ENCODE measurements at regions not wholly inside any gene's neighbourhood (a gene's known extent, or its start where the extent isn't known, plus 50 kb on each side); places are given as distances from the start of the nearest gene placed in this dataset.

DNA sequence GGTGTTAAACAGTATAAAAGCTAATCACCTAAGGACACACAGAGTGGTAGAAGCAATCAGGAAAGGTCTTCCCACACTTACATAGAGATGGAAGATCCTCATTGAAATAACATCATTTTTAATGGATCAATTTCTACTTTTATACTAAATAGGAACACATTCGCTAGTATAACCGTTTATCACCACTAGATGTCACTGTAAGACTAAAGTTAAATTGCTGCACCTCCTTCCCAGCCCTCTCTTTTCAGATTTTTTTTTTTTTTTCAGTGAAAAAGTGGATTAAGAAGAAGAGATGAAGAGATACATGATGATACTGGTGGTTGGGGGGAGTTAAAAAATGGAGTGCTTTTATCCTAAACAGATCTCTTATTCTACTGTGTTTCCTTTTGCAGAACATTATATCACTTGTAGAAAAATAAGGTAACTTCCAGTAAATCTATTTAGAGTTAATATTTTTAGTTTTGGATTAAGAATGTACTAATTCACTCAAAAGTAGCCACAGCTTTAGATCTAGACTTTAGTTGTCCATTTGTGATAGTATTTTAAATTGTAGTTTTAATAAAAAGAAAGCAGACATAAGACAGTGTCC, 116.9 kb upstream of the ARRDC3 start:
- BruUV-seq (replicated peaks), result no TSS peak
- no peak overlapping the region for H3K4me2 ChIP-seq (ENCODE audit: low read length)
- DNase-seq (ENCODE audit: low spot score), result peak; percentile 47
- ChIA-PET POLR2A (interaction anchor here (0.8 kb wide), 1 partner anchor 8 kb away, joined by 3 read pairs; no protein-coding TSS in a partner anchor), CTCF (ENCODE audit: unreplicated experiment) (no interaction called here)
- H3K9me2 ChIP-seq (ENCODE audit: insufficient read depth, low read length), result no peaks in the 10 kb centered on the region
- H3K9me3 ChIP-seq (ENCODE audit: low read length), result no peaks in the 10 kb centered on the region
- H3K27ac ChIP-seq (ENCODE audit: low read depth, low read length, poor library complexity, severe bottlenecking), result no peak overlapping the region
- no peaks in the 10 kb centered on the region for H3K36me3 ChIP-seq (ENCODE audit: insufficient read depth, low read length)
- H2AFZ ChIP-seq (ENCODE audit: low read length), result no peak overlapping the region
- H4K20me1 ChIP-seq (ENCODE audit: insufficient read depth, low read length), result no peaks in the 10 kb centered on the region
- TF ChIP-seq, protein P1, sequence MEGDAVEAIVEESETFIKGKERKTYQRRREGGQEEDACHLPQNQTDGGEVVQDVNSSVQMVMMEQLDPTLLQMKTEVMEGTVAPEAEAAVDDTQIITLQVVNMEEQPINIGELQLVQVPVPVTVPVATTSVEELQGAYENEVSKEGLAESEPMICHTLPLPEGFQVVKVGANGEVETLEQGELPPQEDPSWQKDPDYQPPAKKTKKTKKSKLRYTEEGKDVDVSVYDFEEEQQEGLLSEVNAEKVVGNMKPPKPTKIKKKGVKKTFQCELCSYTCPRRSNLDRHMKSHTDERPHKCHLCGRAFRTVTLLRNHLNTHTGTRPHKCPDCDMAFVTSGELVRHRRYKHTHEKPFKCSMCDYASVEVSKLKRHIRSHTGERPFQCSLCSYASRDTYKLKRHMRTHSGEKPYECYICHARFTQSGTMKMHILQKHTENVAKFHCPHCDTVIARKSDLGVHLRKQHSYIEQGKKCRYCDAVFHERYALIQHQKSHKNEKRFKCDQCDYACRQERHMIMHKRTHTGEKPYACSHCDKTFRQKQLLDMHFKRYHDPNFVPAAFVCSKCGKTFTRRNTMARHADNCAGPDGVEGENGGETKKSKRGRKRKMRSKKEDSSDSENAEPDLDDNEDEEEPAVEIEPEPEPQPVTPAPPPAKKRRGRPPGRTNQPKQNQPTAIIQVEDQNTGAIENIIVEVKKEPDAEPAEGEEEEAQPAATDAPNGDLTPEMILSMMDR (conservative IDR thresholded peaks at IDR 0.05; ENCODE audit: low read length), result peak; percentile 91
- no peak for TF ChIP-seq EZH2phosphoT487 (IDR thresholded peaks at IDR 0.05; ENCODE audit: borderline replicate concordance, low read depth, low read length)
- H3K4me3 ChIP-seq (ENCODE audit: low read depth, low read length, poor library complexity, severe bottlenecking), result no peak overlapping the region
- intact Hi-C loops (cut with micrococcal nuclease; ENCODE audit: unreplicated experiment), result loop anchor here (5.0 kb wide), 1 partner anchor 142 kb away; no protein-coding TSS in a partner anchor
- H3K79me2 ChIP-seq (ENCODE audit: insufficient read depth, low read depth, low read length), result no peaks in the 10 kb centered on the region
- H3K4me1 ChIP-seq (ENCODE audit: insufficient read depth, low read length, poor library complexity, severe bottlenecking), result no peaks in the 10 kb centered on the region

DNA sequence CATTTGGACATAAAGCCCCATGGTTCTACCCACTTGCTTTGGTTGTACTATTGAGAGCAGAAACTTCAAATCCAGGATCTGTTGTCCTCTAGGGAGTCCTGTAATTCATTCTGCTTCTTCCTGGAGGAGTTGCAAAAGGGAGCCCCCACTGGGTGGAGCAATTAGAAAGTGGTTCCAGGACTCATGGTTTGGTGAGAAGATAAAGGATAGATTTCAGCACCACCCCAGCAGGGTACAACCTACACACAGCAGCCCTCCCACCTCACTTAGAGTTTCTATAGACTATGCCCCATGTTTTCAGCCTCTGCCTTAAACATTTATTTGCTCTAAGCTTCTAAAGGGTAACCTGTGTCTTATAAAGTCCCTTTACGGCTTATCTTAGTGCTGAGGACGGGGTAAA, 112.6 kb upstream of the ARRDC3 start:
- H4K20me1 ChIP-seq (ENCODE audit: insufficient read depth, low read length), result no peaks in the 10 kb centered on the region
- H3K9me3 ChIP-seq (ENCODE audit: low read length), result no peaks in the 10 kb centered on the region
- BruUV-seq (replicated peaks), result no TSS peak
- intact Hi-C loops (cut with micrococcal nuclease; ENCODE audit: unreplicated experiment), result loop anchor here (5.0 kb wide), 1 partner anchor 147 kb away; no protein-coding TSS in a partner anchor
- H3K4me3 ChIP-seq (ENCODE audit: low read depth, low read length, poor library complexity, severe bottlenecking), result no peak overlapping the region
- H3K36me3 ChIP-seq (ENCODE audit: insufficient read depth, low read length), result no peaks in the 10 kb centered on the region
- ChIA-PET POLR2A (interaction anchor here (0.6 kb wide), 1 partner anchor 20 kb away, joined by 3 read pairs; no protein-coding TSS in a partner anchor), CTCF (ENCODE audit: unreplicated experiment) (no interaction called here)
- TF ChIP-seq, protein P1 (conservative IDR thresholded peaks at IDR 0.05; ENCODE audit: low read length), result no peak
- TF ChIP-seq EZH2phosphoT487 (IDR thresholded peaks at IDR 0.05; ENCODE audit: borderline replicate concordance, low read depth, low read length), result no peak
- H3K9me2 ChIP-seq (ENCODE audit: insufficient read depth, low read length), result no peaks in the 10 kb centered on the region
- H3K4me2 ChIP-seq (ENCODE audit: low read length), result no peak overlapping the region
- H2AFZ ChIP-seq (ENCODE audit: low read length), result no peak overlapping the region
- no peak for DNase-seq (ENCODE audit: low spot score)
- no peaks in the 10 kb centered on the region for H3K79me2 ChIP-seq (ENCODE audit: insufficient read depth, low read depth, low read length)
- no peak overlapping the region for H3K27ac ChIP-seq (ENCODE audit: low read depth, low read length, poor library complexity, severe bottlenecking)
- H3K4me1 ChIP-seq (ENCODE audit: insufficient read depth, low read length, poor library complexity, severe bottlenecking), result no peaks in the 10 kb centered on the region

DNA sequence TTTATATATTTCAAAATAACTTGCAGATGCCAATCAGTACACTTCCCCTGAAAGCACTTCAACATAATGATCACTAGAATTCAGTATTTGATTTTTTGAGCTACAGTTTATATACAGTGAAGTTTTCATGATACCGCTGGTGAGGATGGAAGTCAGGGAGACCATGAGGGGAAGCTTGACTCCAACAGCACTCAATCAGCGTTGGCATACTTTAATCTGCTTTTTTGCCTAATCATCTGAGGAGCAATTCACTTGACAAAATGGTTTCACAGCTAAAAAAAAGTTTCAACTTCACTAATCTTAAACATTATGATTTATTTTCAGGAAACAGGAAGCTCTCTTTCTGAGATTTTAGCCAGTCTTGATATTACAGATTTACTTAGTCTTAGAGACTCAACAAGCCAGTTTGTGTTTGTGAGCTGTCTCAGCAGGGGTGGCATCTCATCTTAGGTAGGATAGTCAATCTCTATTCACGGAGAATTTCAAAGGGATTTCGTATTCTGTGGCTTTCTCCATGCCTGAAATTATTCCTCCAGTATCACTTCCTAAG, 111.4 kb upstream of the ARRDC3 start:
- Histone ChIP-seq H3K9me3 (ENCODE audit: low read length) (no peaks in the 10 kb centered on the region), H2AFZ (ENCODE audit: low read length) (no peak overlapping the region), H3K4me1 (ENCODE audit: insufficient read depth, low read length, poor library complexity, severe bottlenecking) (no peaks in the 10 kb centered on the region), H3K4me2 (ENCODE audit: low read length) (no peak overlapping the region), H4K20me1 (ENCODE audit: insufficient read depth, low read length) (no peaks in the 10 kb centered on the region), H3K4me3 (ENCODE audit: low read depth, low read length, poor library complexity, severe bottlenecking) (no peak overlapping the region), H3K79me2 (ENCODE audit: insufficient read depth, low read depth, low read length) (no peaks in the 10 kb centered on the region), H3K36me3 (ENCODE audit: insufficient read depth, low read length) (no peaks in the 10 kb centered on the region), H3K9me2 (ENCODE audit: insufficient read depth, low read length) (no peaks in the 10 kb centered on the region), H3K27ac (ENCODE audit: low read depth, low read length, poor library complexity, severe bottlenecking) (no peak overlapping the region)
- TF ChIP-seq, protein P1 (conservative IDR thresholded peaks at IDR 0.05; ENCODE audit: low read length), result no peak
- TF ChIP-seq EZH2phosphoT487 (IDR thresholded peaks at IDR 0.05; ENCODE audit: borderline replicate concordance, low read depth, low read length), result no peak
- no TSS peak for BruUV-seq (replicated peaks)
- ChIA-PET CTCF (ENCODE audit: unreplicated experiment) (no interaction called here), POLR2A (interaction anchor here (1.9 kb wide), 1 partner anchor 29 kb away, joined by 6 read pairs; no protein-coding TSS in a partner anchor)
- no peak for DNase-seq (ENCODE audit: low spot score)
- intact Hi-C loops (cut with micrococcal nuclease; ENCODE audit: unreplicated experiment), result no loop called here

Measured in OCI-LY7 (cell line).